ENCODE measurements at regions not wholly inside any gene's neighbourhood (a gene's known extent, or its start where the extent isn't known, plus 50 kb on each side); places are given as distances from the start of the nearest gene placed in this dataset.

DNA sequence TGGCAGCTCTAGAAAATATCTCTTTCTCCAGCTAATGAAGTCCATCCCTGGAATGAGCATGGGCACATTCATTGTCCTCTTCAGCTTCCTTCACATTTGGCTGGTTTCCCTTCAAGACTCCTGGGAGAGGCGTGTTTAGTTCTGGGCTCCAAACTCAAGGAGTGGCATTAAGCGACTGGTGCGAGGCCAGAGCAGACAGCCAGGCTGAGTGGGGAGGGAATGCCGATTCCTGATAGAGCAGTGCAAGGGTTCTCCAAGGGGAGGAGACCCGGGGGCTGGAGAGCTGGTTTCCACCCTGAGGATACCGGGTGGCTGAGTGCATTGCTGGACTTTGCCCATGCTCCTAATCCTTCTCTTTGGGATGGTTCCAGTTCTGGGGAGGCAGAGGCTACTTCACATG is 372.1 kb downstream of the RPS24 start:
- TF ChIP-seq CTCF (IDR thresholded peaks at IDR 0.05) = no peak
- no peak for TF ChIP-seq POLR2A (IDR thresholded peaks at IDR 0.05)
